GM12878 (cell line): ENCODE measurements at regions not wholly inside any gene's neighbourhood (a gene's known extent, or its start where the extent isn't known, plus 50 kb on each side); places are given as distances from the start of the nearest gene placed in this dataset.

Experiments used
- ATAC-seq: fragments of 200-7000 bp; cut with Tn5 transposase; 3 replicates; pipeline ENCODE4 v1.9.1; 2020; ENCODE audit warnings: mild to moderate bottlenecking, moderate library complexity
- BruUV-seq: library from RNA; stranded (reverse); fragments of 400-500 nt; replicated peaks from 2 replicates; lab custom pipeline; 2021; lab: Mats Ljungman, UMichigan
- CTCF ChIA-PET: fragments of 300-600 bp; sonication (Branson Sonifier 250); formaldehyde crosslinking; extraction: SDS; loops from one replicate; lab custom pipeline; 2021; ENCODE audit warnings: inconsistent platforms; lab: Yijun Ruan, JAX
- POLR2A ChIA-PET: fragments of 350-600 bp; formaldehyde crosslinking; extraction: SDS; loops from one replicate; lab custom pipeline; 2021; ENCODE audit warnings: inconsistent platforms; lab: Charles Lee
- RAD21 ChIA-PET: fragments of 300-600 bp; sonication (Branson Sonifier 250); formaldehyde crosslinking; loops from one replicate; lab custom pipeline; 2023; ENCODE audit warnings: antibody characterized with exemption; ENCODE audit not compliant: unreplicated experiment; lab: Charles Lee
- SMC1A ChIA-PET: fragments of 300-600 bp; sonication (Branson Sonifier 250); formaldehyde crosslinking; loops from one replicate; lab custom pipeline; 2023; ENCODE audit not compliant: unreplicated experiment, uncharacterized antibody; lab: Charles Lee
- DNase-seq: peaks from one replicate; pipeline ENCODE4 v3.0.0-alpha.2; 2011; ENCODE audit warnings: low read depth, low spot score
- FAIRE-seq: peaks from 3 replicates; lab custom pipeline; 2011; peaks lifted over from hg19 to GRCh38; lab: Jason Lieb, UNC
- H2AFZ ChIP-seq: 2 replicates; pipeline ENCODE4 v1.6.0; 2011; ENCODE audit warnings: low read depth, low read length, control low read depth; ENCODE audit not compliant: control insufficient read depth
- H3K27ac ChIP-seq: 2 replicates; pipeline ENCODE4 v1.5.1; 2011; ENCODE audit warnings: control low read depth; ENCODE audit not compliant: control insufficient read depth, insufficient read depth
- H3K27me3 ChIP-seq, 2 experiments: replicated peaks in 1 of 2; 2 replicates each; pipeline versions ENCODE4 v1.6.0 to v1.6.1; 2011; ENCODE audit warnings: low read length in 1 of 2; ENCODE audit not compliant: control insufficient read depth in 2 of 2, insufficient read depth in 2 of 2
- H3K36me3 ChIP-seq, 2 experiments: 2 replicates each; pipeline ENCODE4 v1.5.1; 2011; ENCODE audit warnings: low read length in 1 of 2; ENCODE audit not compliant: control insufficient read depth in 2 of 2, insufficient read depth in 2 of 2
- H3K4me1 ChIP-seq: 2 replicates; pipeline ENCODE4 v1.6.1; 2011; ENCODE audit warnings: mild to moderate bottlenecking, low read length, moderate library complexity, mixed read lengths; ENCODE audit not compliant: control insufficient read depth, insufficient read depth
- H3K4me2 ChIP-seq: 2 replicates; pipeline ENCODE4 v1.6.0; 2011; ENCODE audit warnings: control low read depth; ENCODE audit not compliant: control insufficient read depth, insufficient read depth
- H3K4me3 ChIP-seq: fragments of 200-600 bp; sonication (generic); 2 replicates; pipeline ENCODE4 v1.5.1; 2016
- H3K79me2 ChIP-seq: 2 replicates; pipeline ENCODE4 v1.6.0; 2011; ENCODE audit warnings: low read length; ENCODE audit not compliant: control insufficient read depth, insufficient read depth
- H3K9ac ChIP-seq: 2 replicates; pipeline ENCODE4 v1.8.0; 2011; ENCODE audit warnings: low read length, control low read depth, mixed read lengths; ENCODE audit not compliant: control insufficient read depth, insufficient read depth
- H3K9me3 ChIP-seq: replicated peaks from 3 replicates; pipeline ENCODE4 v1.5.1; 2011; ENCODE audit warnings: mild to moderate bottlenecking, low read length; ENCODE audit not compliant: control insufficient read depth, insufficient read depth
- H4K20me1 ChIP-seq: 2 replicates; pipeline ENCODE4 v1.6.0; 2011; ENCODE audit not compliant: control insufficient read depth, insufficient read depth
- ASH2L ChIP-seq: fragments of 300-600, 200-600 bp; sonication (generic); IDR thresholded peaks from 2 replicates; pipeline ENCODE4 v1.6.1; 2017; ENCODE audit warnings: low read depth, mild to moderate bottlenecking, borderline replicate concordance
- ATF7 ChIP-seq: fragments of 450-650 bp; IDR thresholded peaks from 2 replicates; pipeline ENCODE4 v1.6.1; 2016; ENCODE audit warnings: low read depth, mild to moderate bottlenecking
- BCL3 ChIP-seq: IDR thresholded peaks from 2 replicates; pipeline ENCODE4 v1.6.1; 2011; ENCODE audit warnings: borderline replicate concordance, low read depth, mild to moderate bottlenecking, moderate library complexity, low read length; ENCODE audit not compliant: insufficient read depth, poor library complexity, severe bottlenecking
- ESRRA ChIP-seq: IDR thresholded peaks from 2 replicates; pipeline ENCODE4 v1.6.1; 2012; ENCODE audit warnings: mild to moderate bottlenecking, low read length, improper control_type of control experiment
- HCFC1 ChIP-seq: fragments of 150-350 bp; IDR thresholded peaks from 2 replicates; pipeline ENCODE4 v1.6.1; 2014; ENCODE audit warnings: low read length
- LARP7 ChIP-seq: fragments of 450-650 bp; IDR thresholded peaks from 2 replicates; pipeline ENCODE4 v1.6.1; 2017; ENCODE audit warnings: mild to moderate bottlenecking
- MEF2B ChIP-seq: fragments of 450-650 bp; IDR thresholded peaks from 2 replicates; pipeline ENCODE4 v1.6.1; 2018; ENCODE audit warnings: mild to moderate bottlenecking, moderate library complexity; ENCODE audit not compliant: partially characterized antibody, poor library complexity, severe bottlenecking
- MLLT1 ChIP-seq: fragments of 450-650 bp; IDR thresholded peaks from 2 replicates; pipeline ENCODE4 v1.6.1; 2016; ENCODE audit warnings: mild to moderate bottlenecking
- MTA3 ChIP-seq: IDR thresholded peaks from 2 replicates; pipeline ENCODE4 v1.6.1; 2012; ENCODE audit warnings: low read length, inconsistent platforms, borderline replicate concordance
- PRDM15 ChIP-seq: fragments of 450-650 bp; formaldehyde crosslinking; IDR thresholded peaks from 2 replicates; pipeline ENCODE4 v1.4.0; 2020; ENCODE audit warnings: mild to moderate bottlenecking, moderate library complexity
- SRF ChIP-seq, 2 experiments: IDR thresholded peaks; 2 replicates each; pipeline ENCODE4 v1.6.1; 2011; ENCODE audit warnings: low read depth in 2 of 2, low read length in 2 of 2, mild to moderate bottlenecking in 1 of 2, moderate library complexity in 1 of 2
- STAT1 ChIP-seq: fragments of 450-650 bp; conservative IDR thresholded peaks from 2 replicates; pipeline ENCODE4 v1.6.1; 2014; ENCODE audit warnings: antibody characterized with exemption, mild to moderate bottlenecking
- STAT3 ChIP-seq: IDR thresholded peaks from 2 replicates; pipeline ENCODE4 v1.6.1; 2011; ENCODE audit warnings: low read depth, low read length, improper control_type of control experiment
- TAF1 ChIP-seq: IDR thresholded peaks from 2 replicates; pipeline ENCODE4 v1.6.1; 2011; ENCODE audit warnings: mild to moderate bottlenecking, low read depth, low read length, borderline replicate concordance
- TBL1XR1 ChIP-seq: IDR thresholded peaks from 2 replicates; pipeline ENCODE4 v1.6.1; 2012; ENCODE audit warnings: low read depth, low read length, improper control_type of control experiment
- WGBS: methylation state at CpG from one replicate; pipeline ENCODE4 v1.1.6; 2016; ENCODE audit warnings: low lambda C conversion rate; ENCODE audit not compliant: insufficient replicate concordance, insufficient coverage; ENCODE audit errors: missing lambda C conversion rate; 5-methylcytosine and 5-hydroxymethylcytosine counted together
- in situ Hi-C: fragments of 300-500 bp; cut with MboI; formaldehyde crosslinking; loops from 9 replicates; pipeline ENCODE4 v1.14.3; 2018; ENCODE audit warnings: mixed read lengths
- intact Hi-C: fragments of 100-400 bp; cut with micrococcal nuclease; formaldehyde crosslinking; loops from one replicate; pipeline ENCODE4 v1.14.2; 2022; ENCODE audit not compliant: unreplicated experiment

- TF ChIP-seq MEF2B, result no peak
Observed at GRCh38 chr15:55017635-55018034, 179.1 kb downstream of the RSL24D1 start (continued).

- ATAC-seq (no peak), FAIRE-seq (no peak), DNase-seq (no peak)
- no TSS peak for BruUV-seq
- CTCF ChIA-PET, result no interaction called here
- in situ Hi-C loops (no loop called here), intact Hi-C loops (no loop called here)
- RAD21 ChIA-PET, result interaction anchor here (0.5 kb wide), 1 partner anchor 92 kb away, joined by 4 read pairs; no protein-coding TSS in a partner anchor
- TF ChIP-seq ESRRA (no peak), BCL3 (no peak), SRF (IDR thresholded peaks at IDR 0.05; ENCODE audit: low read depth in 2 of 2, low read length in 2 of 2) (no peak), MTA3 (no peak), TBL1XR1 (no peak), LARP7 (no peak), HCFC1 (no peak), TAF1 (no peak), ASH2L (no peak), MLLT1 (no peak), STAT3 (no peak), ATF7 (no peak), PRDM15 (no peak), STAT1 (no peak)
- H3K9me3 ChIP-seq, result no peaks in the 10 kb centered on the region
- 40% methylated on average over 7 of the region's 7 CpGs for WGBS
- no peaks in the 10 kb centered on the region for H4K20me1 ChIP-seq
- H3K9ac ChIP-seq, result no peak overlapping the region
- no peak overlapping the region for H3K4me2 ChIP-seq
- H2AFZ ChIP-seq, result no peak overlapping the region
- no peak overlapping the region for H3K4me3 ChIP-seq
- H3K79me2 ChIP-seq, result no peaks in the 10 kb centered on the region
- no peaks in the 10 kb centered on the region for H3K27me3 ChIP-seq
- SMC1A ChIA-PET, result interaction anchor here (1.0 kb wide), 1 partner anchor 13 kb away, joined by 5 read pairs; no protein-coding TSS in a partner anchor
- no peaks in the 10 kb centered on the region for H3K4me1 ChIP-seq
- POLR2A ChIA-PET, result no interaction called here
- no peaks in the 10 kb centered on the region for H3K36me3 ChIP-seq
- no peak overlapping the region for H3K27ac ChIP-seq
Observed at GRCh38 chr15:55016225-55016624, 180.5 kb downstream of the RSL24D1 start.
